ENCODE measurements at regions not wholly inside any gene's neighbourhood (a gene's known extent, or its start where the extent isn't known, plus 50 kb on each side); places are given as distances from the start of the nearest gene placed in this dataset.

- H3K4me3 ChIP-seq (ENCODE audit: low read depth, low read length), result no peak overlapping the region
- no peak for TF ChIP-seq CTCF (IDR thresholded peaks at IDR 0.05; ENCODE audit: low read depth, low read length, missing control alignments)
- DNase-seq (ENCODE audit: low read depth), result no peak
Observed at GRCh38 chr14:48384821-48385220, 709.4 kb upstream of the MDGA2 start.

GRCh38 chr14:48382961-48383360, 707.6 kb upstream of the MDGA2 start:
- H3K4me3 ChIP-seq (ENCODE audit: low read depth, low read length), result no peak overlapping the region
- TF ChIP-seq CTCF (IDR thresholded peaks at IDR 0.05; ENCODE audit: low read depth, low read length, missing control alignments), result no peak
- DNase-seq (ENCODE audit: low read depth), result no peak

GRCh38 chr14:48378541-48378940, 703.1 kb upstream of the MDGA2 start:
- DNase-seq (ENCODE audit: low read depth), result no peak
- no peak overlapping the region for H3K4me3 ChIP-seq (ENCODE audit: low read depth, low read length)
- no peak for TF ChIP-seq CTCF (IDR thresholded peaks at IDR 0.05; ENCODE audit: low read depth, low read length, missing control alignments)

GRCh38 chr14:48373981-48374380, 698.6 kb upstream of the MDGA2 start:
- no peak overlapping the region for H3K4me3 ChIP-seq (ENCODE audit: low read depth, low read length)
- DNase-seq (ENCODE audit: low read depth), result no peak
- TF ChIP-seq CTCF (IDR thresholded peaks at IDR 0.05; ENCODE audit: low read depth, low read length, missing control alignments), result no peak

GRCh38 chr14:48350971-48351370, 675.6 kb upstream of the MDGA2 start:
- DNase-seq (ENCODE audit: low read depth), result no peak
- TF ChIP-seq CTCF (IDR thresholded peaks at IDR 0.05; ENCODE audit: low read depth, low read length, missing control alignments), result no peak
- H3K4me3 ChIP-seq (ENCODE audit: low read depth, low read length), result no peak overlapping the region

GRCh38 chr14:48349689-48350088, 674.3 kb upstream of the MDGA2 start:
- no peak for DNase-seq (ENCODE audit: low read depth)
- TF ChIP-seq CTCF (IDR thresholded peaks at IDR 0.05; ENCODE audit: low read depth, low read length, missing control alignments), result no peak
- H3K4me3 ChIP-seq (ENCODE audit: low read depth, low read length), result no peak overlapping the region

GRCh38 chr14:48341069-48341468, 665.7 kb upstream of the MDGA2 start:
- no peak overlapping the region for H3K4me3 ChIP-seq (ENCODE audit: low read depth, low read length)
- no peak for DNase-seq (ENCODE audit: low read depth)
- TF ChIP-seq CTCF (IDR thresholded peaks at IDR 0.05; ENCODE audit: low read depth, low read length, missing control alignments), result no peak

Measured in GM12864 (cell line).